Epidermal melanocyte (primary cell): ENCODE measurements at regions not wholly inside any gene's neighbourhood (a gene's known extent, or its start where the extent isn't known, plus 50 kb on each side); places are given as distances from the start of the nearest gene placed in this dataset.
"Not testable (repeated sequence)": the region's sequence is repeated elsewhere in the genome, so short reads cannot be mapped to it uniquely, and the experiment has no call there.

Experiments used
- DNase-seq: peaks from one replicate; pipeline ENCODE4 v3.0.0; 2011; ENCODE audit warnings: low spot score; ENCODE audit not compliant: insufficient read length

GRCh38 chr4:138629669-138630068 is 385.9 kb upstream of the NOCT start:
- no peak for DNase-seq

GRCh38 chr4:138627096-138627495 is 384.9 kb upstream of the SLC7A11 start:
- DNase-seq: no peak

- not testable (repeated sequence) for DNase-seq
These were observed 380.2 kb upstream of the SLC7A11 start for GRCh38 chr4:138622362-138622761.

- no peak for DNase-seq
These were observed 374.6 kb upstream of the SLC7A11 start for GRCh38 chr4:138616775-138617174.

GRCh38 chr4:138614398-138615142 is 372.4 kb upstream of the SLC7A11 start:
- no peak for DNase-seq

DNA sequence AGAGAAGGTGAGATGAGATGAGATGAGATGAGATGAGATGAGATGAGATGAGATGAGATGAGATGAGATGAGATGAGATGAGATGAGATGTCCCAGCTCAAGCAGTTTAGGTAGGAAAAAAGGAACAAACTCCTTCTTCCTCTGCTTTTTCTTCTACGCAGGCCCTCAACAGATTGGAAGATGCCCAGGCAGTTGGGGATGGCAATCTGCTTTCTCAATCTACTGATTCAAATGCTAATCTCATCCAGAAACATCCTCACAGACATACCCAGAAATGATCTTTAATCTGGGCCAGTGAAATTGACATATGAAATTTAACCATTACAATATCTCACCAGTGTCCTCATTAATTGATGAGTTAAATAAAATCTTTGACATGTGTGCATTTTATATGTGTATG is 370.3 kb upstream of the SLC7A11 start:
- DNase-seq: no peak

GRCh38 chr4:138611721-138612120 is 369.6 kb upstream of the SLC7A11 start:
- no peak for DNase-seq

GRCh38 chr4:138611017-138611416 is 368.9 kb upstream of the SLC7A11 start:
- no peak for DNase-seq

DNA sequence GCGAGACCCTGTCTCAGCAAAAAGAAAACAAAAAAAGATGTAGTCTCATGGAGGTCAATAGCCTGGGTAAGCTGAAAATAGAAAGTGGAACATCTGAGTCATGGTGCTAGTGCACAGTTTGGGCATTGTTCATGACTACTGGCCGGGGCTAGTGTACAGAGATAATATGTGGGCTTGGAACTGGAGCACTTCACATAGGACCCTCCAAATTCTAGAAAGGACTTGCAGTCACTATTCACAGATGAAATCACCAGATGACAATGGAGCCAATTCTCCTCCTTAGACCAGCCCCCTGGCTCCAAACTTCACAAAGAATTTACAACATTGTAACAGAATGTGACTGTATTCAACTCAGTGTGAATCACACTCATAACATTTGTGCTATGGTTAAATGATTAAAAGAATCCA is 367.8 kb upstream of the SLC7A11 start:
- no peak for DNase-seq

GRCh38 chr4:138604556-138604955 is 362.4 kb upstream of the SLC7A11 start:
- no peak for DNase-seq

DNA sequence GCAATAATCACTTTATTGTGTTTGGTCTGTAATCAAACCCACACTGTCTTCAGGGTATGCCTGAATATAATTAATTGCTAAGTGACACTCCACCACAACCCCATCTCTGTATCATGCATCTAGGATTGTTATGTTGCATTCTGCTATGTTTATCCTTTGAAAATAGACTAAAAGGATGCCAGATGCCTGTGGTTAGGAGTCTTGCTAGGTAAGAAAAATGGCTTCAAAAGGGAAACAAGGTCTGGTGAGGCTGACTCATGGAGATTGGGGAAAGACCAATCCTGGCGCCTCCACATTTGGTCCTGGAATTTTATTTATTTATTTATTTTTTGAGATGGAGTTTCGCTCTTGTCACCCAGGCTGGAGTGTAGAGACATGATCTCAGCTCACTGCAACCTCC is 360.5 kb upstream of the SLC7A11 start:
- DNase-seq: no peak

- no peak for DNase-seq
These were observed 357.8 kb upstream of the SLC7A11 start for GRCh38 chr4:138599965-138600364.

- DNase-seq: no peak
These were observed 356.1 kb upstream of the SLC7A11 start for GRCh38 chr4:138598226-138598625.

GRCh38 chr4:138596896-138597295 is 354.7 kb upstream of the SLC7A11 start:
- no peak for DNase-seq

- no peak for DNase-seq
These were observed 353.7 kb upstream of the SLC7A11 start for GRCh38 chr4:138595731-138596460.

- DNase-seq: no peak
These were observed 353.0 kb upstream of the SLC7A11 start for GRCh38 chr4:138595171-138595570.

- no peak for DNase-seq
These were observed 350.6 kb upstream of the SLC7A11 start for GRCh38 chr4:138592796-138593195.

- no peak for DNase-seq
These were observed 349.7 kb upstream of the SLC7A11 start for GRCh38 chr4:138591808-138592207.

DNA sequence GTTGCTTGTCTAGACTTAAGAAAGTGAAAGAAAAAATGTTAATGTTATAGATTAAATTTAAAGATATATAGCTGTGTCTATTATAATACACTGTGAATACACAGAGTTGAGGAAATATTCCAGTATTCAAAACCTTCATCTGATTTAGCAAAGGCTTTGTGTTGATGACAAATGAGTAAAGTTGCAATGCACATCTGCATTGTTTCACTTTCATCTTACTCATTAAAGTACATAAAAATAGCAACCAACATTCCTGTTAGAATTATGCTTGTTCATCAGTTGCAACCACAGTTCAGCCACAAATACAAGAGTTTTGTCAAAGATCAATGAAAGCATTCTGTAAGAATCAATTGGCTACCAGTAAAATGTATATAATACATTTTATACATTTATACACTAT is 346.4 kb upstream of the SLC7A11 start:
- no peak for DNase-seq

DNA sequence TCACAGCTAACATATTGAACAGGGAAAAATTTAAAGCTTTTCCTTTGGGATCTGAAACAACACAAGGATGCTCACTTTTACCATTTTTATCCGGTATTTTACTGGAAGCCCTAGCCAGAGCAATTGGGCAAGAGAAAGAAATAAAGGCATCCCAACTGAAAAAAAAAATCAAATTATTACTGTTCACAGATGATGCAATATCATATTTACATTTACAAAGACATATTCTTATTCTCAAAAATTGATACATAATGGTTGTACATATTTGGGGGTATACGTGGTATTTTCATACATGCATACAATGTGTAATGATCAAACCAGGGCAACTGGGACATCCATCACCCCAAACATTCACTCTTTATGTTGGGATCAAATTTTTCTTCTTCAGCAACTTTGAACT is 337.0 kb upstream of the SLC7A11 start:
- no peak for DNase-seq

GRCh38 chr4:138577826-138578225 is 335.7 kb upstream of the SLC7A11 start:
- not testable (repeated sequence) for DNase-seq

GRCh38 chr4:138577145-138577544 is 335.0 kb upstream of the SLC7A11 start:
- DNase-seq: no peak

DNA sequence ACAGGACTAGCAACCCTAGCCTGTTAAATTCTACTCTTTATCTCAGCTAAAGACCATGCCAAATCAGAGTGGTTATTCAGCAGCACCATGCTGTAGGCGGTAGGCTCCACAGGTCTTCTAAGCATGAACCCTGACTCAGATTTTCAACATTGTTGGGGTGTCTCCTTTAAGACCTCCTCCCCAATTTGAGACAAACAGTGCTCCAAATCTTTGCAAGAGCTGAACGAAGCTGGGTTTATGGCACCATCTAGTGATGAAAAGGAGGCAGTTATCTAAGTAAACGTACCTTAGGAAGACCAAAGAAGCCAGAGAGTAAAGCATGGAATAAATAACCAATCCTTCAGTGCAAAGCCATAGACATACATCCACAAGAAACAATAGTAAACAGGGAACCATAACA is 334.5 kb upstream of the SLC7A11 start:
- DNase-seq: no peak
